Activated T-cell treated with anti-CD3 and anti-CD28 coated beads, Interleukin-2, amount 50 U/mL, for 4 hours (primary cell): ENCODE measurements at regions not wholly inside any gene's neighbourhood (a gene's known extent, or its start where the extent isn't known, plus 50 kb on each side); places are given as distances from the start of the nearest gene placed in this dataset.

ENCODE experiments used
- ATAC-seq, 2 donors: fragments of 200-7000 bp; cut with Tn5 transposase; one replicate each; pipeline ENCODE4 v1.10.0; 2021
- DNase-seq: peaks from one replicate; pipeline ENCODE4 v3.0.0-alpha.2; 2020
- H3K27me3 Mint-ChIP-seq: one replicate; pipeline ENCODE4 v1.8.0; 2021; ENCODE audit warnings: low read depth, mixed read lengths
- H3K36me3 Mint-ChIP-seq: one replicate; pipeline ENCODE4 v1.8.0; 2022; ENCODE audit warnings: mixed read lengths; ENCODE audit not compliant: insufficient read depth
- H3K4me1 Mint-ChIP-seq: one replicate; pipeline ENCODE4 v1.8.0; 2021; ENCODE audit warnings: low read depth, mixed read lengths
- H3K4me3 Mint-ChIP-seq: one replicate; pipeline ENCODE4 v1.8.0; 2021; ENCODE audit warnings: mild to moderate bottlenecking, moderate library complexity, mixed read lengths
- H3K9me3 Mint-ChIP-seq: one replicate; pipeline ENCODE4 v1.8.0; 2021; ENCODE audit warnings: mixed read lengths

DNA sequence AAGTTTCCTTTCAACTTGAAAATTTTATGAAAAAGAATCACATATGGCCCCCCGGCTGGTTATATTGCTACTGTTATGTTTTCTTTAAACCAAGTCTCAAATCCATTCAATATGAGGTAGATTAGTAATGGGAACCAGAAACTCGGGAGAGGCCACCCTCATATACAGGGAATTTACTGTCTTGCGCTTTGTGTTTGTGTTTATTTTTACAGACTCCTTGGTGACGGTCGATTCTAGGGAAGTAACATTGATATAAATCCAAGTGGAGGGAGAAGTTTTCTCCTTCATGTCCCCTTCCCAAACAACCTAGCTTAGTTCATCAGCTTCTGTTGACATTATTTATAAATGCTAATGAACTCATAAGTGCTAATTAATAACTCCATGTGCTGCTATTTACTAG lies 163.5 kb upstream of the LMO4 start:
- H3K36me3 Mint-ChIP-seq, result no peaks in the 10 kb centered on the region
- H3K4me3 Mint-ChIP-seq, result no peak overlapping the region
- DNase-seq, result no peak
- H3K27me3 Mint-ChIP-seq, result peaks cover 11% of the 10 kb centered on the region
- H3K4me1 Mint-ChIP-seq, result no peaks in the 10 kb centered on the region
- no peaks in the 10 kb centered on the region for H3K9me3 Mint-ChIP-seq
- ATAC-seq, result no peak

GRCh38 chr1:87167157-87167789 lies 161.4 kb upstream of the LMO4 start:
- Mint-ChIP-seq H3K27me3 (peaks cover 11% of the 10 kb centered on the region), H3K9me3 (no peaks in the 10 kb centered on the region), H3K4me1 (no peaks in the 10 kb centered on the region), H3K36me3 (no peaks in the 10 kb centered on the region), H3K4me3 (no peak overlapping the region)
- ATAC-seq, result no peak
- DNase-seq, result no peak

DNA sequence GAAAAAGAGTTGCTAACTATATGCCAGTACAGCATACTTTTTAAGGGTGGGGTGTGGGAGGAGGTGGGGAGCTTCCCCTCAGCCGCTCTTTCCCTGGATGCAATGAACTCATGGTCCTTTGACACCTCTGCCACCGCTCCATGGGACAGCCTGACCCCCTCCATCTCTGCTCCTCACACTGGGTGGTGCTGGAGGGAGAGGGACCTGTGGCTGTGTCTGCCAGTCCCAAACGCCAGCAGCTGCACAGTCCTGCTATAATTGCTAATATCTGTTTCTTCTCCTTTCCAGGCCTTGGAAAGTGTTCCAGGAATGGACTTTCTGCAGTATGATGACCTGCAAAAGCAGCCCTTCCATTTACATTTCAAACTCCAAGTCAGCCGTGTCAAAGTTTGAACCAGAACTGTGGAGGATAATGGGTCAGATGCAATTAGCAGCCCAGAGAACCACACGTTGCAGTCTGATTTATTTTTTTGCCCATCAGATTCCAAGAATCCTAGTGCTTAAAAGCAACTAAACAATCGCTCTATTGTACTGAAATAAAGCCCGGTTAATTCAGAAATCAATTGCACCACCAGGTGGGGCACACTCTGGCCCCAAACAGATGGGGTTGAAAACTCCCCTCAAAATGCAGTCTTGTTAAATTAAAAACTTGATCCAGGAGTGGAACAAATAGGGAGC lies 160.7 kb upstream of the LMO4 start:
- Mint-ChIP-seq H3K4me1 (no peaks in the 10 kb centered on the region), H3K9me3 (no peaks in the 10 kb centered on the region), H3K36me3 (no peaks in the 10 kb centered on the region), H3K27me3 (peaks cover 6% of the 10 kb centered on the region), H3K4me3 (no peak overlapping the region)
- no peak for DNase-seq
- ATAC-seq, result no peak

DNA sequence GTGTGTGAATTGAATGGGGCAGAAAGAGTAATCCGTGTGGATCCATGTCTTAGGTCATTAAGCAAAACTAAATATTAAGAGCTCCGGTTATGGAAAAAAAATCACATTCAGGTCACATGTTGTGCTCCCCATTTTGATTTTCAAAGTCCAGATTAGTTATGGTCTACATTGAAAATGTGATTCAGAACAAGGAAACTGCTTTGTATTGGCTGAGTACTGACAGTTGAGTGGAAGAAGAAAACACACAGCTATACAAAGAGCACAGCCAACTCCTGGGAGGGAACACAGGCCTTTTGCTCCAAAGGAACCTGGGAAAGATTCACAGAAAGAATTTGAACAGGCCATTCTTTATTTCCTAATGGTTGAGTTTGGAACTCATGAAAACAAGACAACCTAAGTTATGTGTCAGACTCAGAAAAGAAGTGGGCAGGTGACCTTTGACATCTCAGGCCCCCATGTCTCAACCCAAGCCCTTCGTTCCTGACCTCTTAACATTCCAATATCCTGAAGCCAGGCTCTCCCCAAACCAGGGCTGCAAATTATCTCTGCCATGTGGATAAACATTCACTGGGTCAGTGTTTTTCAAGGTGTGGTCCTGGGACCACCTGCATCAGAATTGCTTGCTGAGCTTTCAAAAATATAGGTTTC lies 159.3 kb upstream of the LMO4 start:
- Mint-ChIP-seq H3K9me3 (no peaks in the 10 kb centered on the region), H3K27me3 (peaks cover 12% of the 10 kb centered on the region), H3K36me3 (no peaks in the 10 kb centered on the region), H3K4me1 (no peaks in the 10 kb centered on the region), H3K4me3 (no peak overlapping the region)
- ATAC-seq (no peak), DNase-seq (no peak)

DNA sequence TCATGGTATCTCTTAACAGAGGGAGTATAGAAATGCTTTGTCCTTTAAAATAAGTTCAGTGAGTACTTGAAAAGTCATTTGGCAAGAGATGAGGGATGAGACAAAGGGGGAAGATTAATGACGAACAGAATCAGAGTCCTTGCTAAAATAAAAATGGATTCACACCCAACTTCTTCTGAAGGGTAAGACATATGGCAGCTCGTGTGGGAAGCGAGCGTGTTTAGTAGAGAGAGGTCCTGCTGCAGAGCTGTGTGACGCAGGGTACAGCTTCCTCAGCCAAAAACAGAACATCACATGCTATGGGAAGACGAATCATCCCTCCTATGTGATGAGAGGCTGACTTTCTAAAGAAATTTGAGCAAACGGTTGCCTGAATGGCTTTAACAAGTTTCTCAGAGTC lies 158.5 kb upstream of the LMO4 start:
- no peak overlapping the region for H3K4me3 Mint-ChIP-seq
- no peak for DNase-seq
- H3K36me3 Mint-ChIP-seq, result no peaks in the 10 kb centered on the region
- no peaks in the 10 kb centered on the region for H3K9me3 Mint-ChIP-seq
- peaks cover 11% of the 10 kb centered on the region for H3K27me3 Mint-ChIP-seq
- H3K4me1 Mint-ChIP-seq, result no peaks in the 10 kb centered on the region
- no peak for ATAC-seq

- Mint-ChIP-seq H3K27me3 (peaks cover 10% of the 10 kb centered on the region), H3K4me3 (no peak overlapping the region), H3K4me1 (no peaks in the 10 kb centered on the region), H3K9me3 (no peaks in the 10 kb centered on the region), H3K36me3 (no peaks in the 10 kb centered on the region)
- DNase-seq (no peak), ATAC-seq (no peak)
These were observed 157.6 kb upstream of the LMO4 start for GRCh38 chr1:87170931-87171598.

DNA sequence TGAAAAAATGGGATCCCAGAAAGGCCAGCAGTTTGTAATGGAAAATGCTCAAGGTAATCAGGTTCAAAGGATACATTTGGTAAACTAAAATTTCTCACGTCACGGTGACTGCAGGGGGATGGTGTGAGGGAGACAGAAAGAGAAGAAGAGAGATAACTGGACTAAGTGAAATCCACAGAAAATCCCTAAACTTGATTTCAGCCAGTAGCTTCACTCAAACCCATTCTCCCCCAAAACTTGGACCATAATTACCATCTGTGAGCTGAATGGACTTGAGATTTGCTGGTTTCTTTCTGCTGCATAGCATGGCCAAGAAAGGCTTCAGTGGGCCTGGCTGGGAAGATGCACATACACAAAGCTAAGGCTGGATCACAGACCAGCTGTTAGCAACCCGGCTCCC lies 155.4 kb upstream of the LMO4 start:
- no peak overlapping the region for H3K4me3 Mint-ChIP-seq
- ATAC-seq, result no peak
- H3K9me3 Mint-ChIP-seq, result no peaks in the 10 kb centered on the region

DNA sequence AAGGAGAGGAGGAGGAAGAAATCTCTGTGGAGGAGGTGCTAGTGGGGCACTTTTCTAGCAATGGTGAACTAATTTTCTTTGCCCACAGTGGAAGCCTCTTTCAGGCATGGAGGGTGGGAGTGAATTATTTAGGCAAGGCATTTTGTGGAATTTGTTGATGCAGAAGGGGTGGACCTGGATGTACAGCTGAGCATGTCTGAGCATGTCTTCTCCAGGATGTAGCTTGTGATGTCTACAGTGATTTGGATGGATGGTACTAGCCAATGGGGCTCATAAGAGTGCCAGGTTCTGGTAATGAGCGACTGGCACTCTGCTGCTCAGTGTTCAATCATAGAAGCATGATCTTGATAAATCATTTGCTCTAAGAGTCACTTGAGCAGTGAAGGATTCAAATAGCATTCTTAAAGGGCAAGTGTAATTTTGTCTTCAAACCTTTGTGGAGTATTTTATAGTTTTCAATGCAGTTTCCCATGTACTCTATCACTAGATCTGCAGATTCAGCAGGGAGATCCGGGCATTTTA lies 153.9 kb upstream of the LMO4 start:
- DNase-seq (no peak), ATAC-seq (no peak)
- no peaks in the 10 kb centered on the region for H3K9me3 Mint-ChIP-seq
- peaks cover 13% of the 10 kb centered on the region for H3K27me3 Mint-ChIP-seq
- no peaks in the 10 kb centered on the region for H3K36me3 Mint-ChIP-seq
- no peaks in the 10 kb centered on the region for H3K4me1 Mint-ChIP-seq
- H3K4me3 Mint-ChIP-seq, result no peak overlapping the region

More for the DNA sequence above, 155.4 kb upstream of the LMO4 start:
- DNase-seq, result no peak
- no peaks in the 10 kb centered on the region for H3K36me3 Mint-ChIP-seq
- H3K4me1 Mint-ChIP-seq, result no peaks in the 10 kb centered on the region
- peaks cover 13% of the 10 kb centered on the region for H3K27me3 Mint-ChIP-seq

DNA sequence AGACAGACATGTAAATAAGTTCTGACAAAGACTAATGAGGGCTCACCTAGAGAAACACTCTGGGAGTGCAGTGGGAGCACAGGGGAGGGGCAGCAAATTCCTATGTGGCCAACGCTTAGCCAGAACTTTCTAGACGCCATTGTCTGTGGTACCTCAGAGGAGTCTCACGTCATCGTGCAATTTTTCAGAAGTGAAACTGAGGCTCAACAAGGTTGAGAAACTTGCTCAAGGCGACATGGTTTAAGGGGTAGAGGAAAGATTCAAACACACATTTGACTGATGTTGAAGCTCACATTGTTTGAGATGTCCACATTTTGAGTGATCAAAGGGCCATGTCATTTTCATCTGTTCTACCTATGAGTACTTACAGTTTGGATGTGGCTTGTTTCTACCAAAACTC lies 152.6 kb upstream of the LMO4 start:
- no peaks in the 10 kb centered on the region for H3K4me1 Mint-ChIP-seq
- H3K9me3 Mint-ChIP-seq, result no peaks in the 10 kb centered on the region
- DNase-seq (no peak), ATAC-seq (no peak)
- H3K27me3 Mint-ChIP-seq, result peaks cover 13% of the 10 kb centered on the region
- no peaks in the 10 kb centered on the region for H3K36me3 Mint-ChIP-seq
- H3K4me3 Mint-ChIP-seq, result no peak overlapping the region

DNA sequence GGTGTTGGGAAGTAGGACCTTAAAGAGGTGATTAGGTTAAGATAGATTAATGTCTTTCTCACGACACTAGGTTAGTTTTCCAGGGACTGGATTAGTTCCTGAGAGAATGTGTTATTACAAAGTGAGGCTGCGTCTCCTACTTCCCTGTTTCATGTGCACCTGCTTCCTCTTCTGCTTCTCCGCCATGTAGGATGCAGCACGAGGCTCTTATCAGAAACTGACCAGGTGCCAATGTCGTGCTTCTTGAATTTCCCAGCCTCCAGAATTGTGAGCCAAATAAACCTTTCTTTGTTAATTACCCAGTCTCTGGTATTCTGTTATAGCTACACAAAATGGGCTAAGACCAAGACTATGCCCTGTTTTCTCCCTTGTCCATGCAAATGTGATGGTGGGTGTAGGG lies 152.2 kb upstream of the LMO4 start:
- ATAC-seq, result no peak
- no peak overlapping the region for H3K4me3 Mint-ChIP-seq
- no peaks in the 10 kb centered on the region for H3K36me3 Mint-ChIP-seq

DNA sequence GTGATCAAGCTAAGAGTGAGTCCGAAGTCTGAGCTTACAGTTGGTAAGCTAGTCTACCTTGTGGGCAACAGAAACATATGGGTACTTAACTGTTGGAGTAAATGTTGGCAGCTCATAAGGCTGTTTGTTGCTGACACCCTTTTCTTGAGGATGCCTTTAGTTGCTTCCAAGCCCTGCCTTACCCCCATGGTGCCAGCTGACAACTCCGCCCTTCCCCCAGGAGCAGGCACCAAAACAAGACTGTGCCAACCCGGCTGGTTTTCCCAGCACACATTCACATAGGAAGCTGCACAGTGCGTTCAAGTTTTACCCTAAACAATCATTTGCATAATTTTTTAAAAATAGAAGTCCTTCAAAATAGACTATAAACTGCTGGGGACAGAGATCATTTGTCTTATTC lies 150.2 kb upstream of the LMO4 start:
- no peak overlapping the region for H3K4me3 Mint-ChIP-seq
- no peaks in the 10 kb centered on the region for H3K4me1 Mint-ChIP-seq
- DNase-seq (no peak), ATAC-seq (no peak)
- peaks cover 12% of the 10 kb centered on the region for H3K27me3 Mint-ChIP-seq
- no peaks in the 10 kb centered on the region for H3K9me3 Mint-ChIP-seq
- no peaks in the 10 kb centered on the region for H3K36me3 Mint-ChIP-seq

More for the DNA sequence above, 152.2 kb upstream of the LMO4 start:
- Mint-ChIP-seq H3K9me3 (no peaks in the 10 kb centered on the region), H3K27me3 (peaks cover 13% of the 10 kb centered on the region), H3K4me1 (no peaks in the 10 kb centered on the region)
- DNase-seq, result no peak

- Mint-ChIP-seq H3K27me3 (peaks cover 9% of the 10 kb centered on the region), H3K36me3 (no peaks in the 10 kb centered on the region), H3K4me1 (no peaks in the 10 kb centered on the region), H3K9me3 (no peaks in the 10 kb centered on the region), H3K4me3 (no peak overlapping the region)
- DNase-seq (no peak), ATAC-seq (no peak)
These were observed 149.4 kb upstream of the LMO4 start for GRCh38 chr1:87179076-87179810.

GRCh38 chr1:87179851-87180519 lies 148.7 kb upstream of the LMO4 start:
- Mint-ChIP-seq H3K4me3 (no peak overlapping the region), H3K9me3 (no peaks in the 10 kb centered on the region), H3K4me1 (no peaks in the 10 kb centered on the region), H3K36me3 (no peaks in the 10 kb centered on the region), H3K27me3 (peaks cover 9% of the 10 kb centered on the region)
- DNase-seq, result no peak
- no peak for ATAC-seq

GRCh38 chr1:87180682-87181081 lies 148.0 kb upstream of the LMO4 start:
- ATAC-seq (no peak), DNase-seq (no peak)
- Mint-ChIP-seq H3K4me3 (no peak overlapping the region), H3K9me3 (no peaks in the 10 kb centered on the region), H3K4me1 (no peaks in the 10 kb centered on the region), H3K36me3 (no peaks in the 10 kb centered on the region), H3K27me3 (peaks cover 9% of the 10 kb centered on the region)
